Mesenchymal stem cell (in vitro differentiated cells and primary cell): ENCODE measurements at regions not wholly inside any gene's neighbourhood (a gene's known extent, or its start where the extent isn't known, plus 50 kb on each side); places are given as distances from the start of the nearest gene placed in this dataset.

Experiments
- DNase-seq: peaks from one replicate; pipeline ENCODE4 v3.0.0-alpha.2; 2013
- H2AFZ ChIP-seq: one replicate; pipeline ENCODE4 v1.6.1; 2013; ENCODE audit warnings: low read depth, mild to moderate bottlenecking, control low read depth, inconsistent platforms, low read length, moderate library complexity
- H2AK5ac ChIP-seq: 2 replicates; pipeline ENCODE4 v1.6.1; 2013; ENCODE audit warnings: low read length, moderate library complexity, mild to moderate bottlenecking, inconsistent platforms; ENCODE audit not compliant: severe bottlenecking
- H2BK120ac ChIP-seq: one replicate; pipeline ENCODE4 v1.6.1; 2013; ENCODE audit warnings: low read depth, mild to moderate bottlenecking, inconsistent platforms, low read length, moderate library complexity
- H2BK12ac ChIP-seq, 2 experiments: one replicate each; pipeline ENCODE4 v1.6.1; 2013; ENCODE audit warnings: inconsistent platforms in 2 of 2, low read length in 2 of 2, mild to moderate bottlenecking in 2 of 2, moderate library complexity in 2 of 2, control low read depth in 1 of 2
- H2BK15ac ChIP-seq: one replicate; pipeline ENCODE4 v1.6.1; 2013; ENCODE audit warnings: mild to moderate bottlenecking, low read depth, inconsistent platforms; ENCODE audit not compliant: poor library complexity, severe bottlenecking
- H2BK5ac ChIP-seq: 2 replicates; pipeline ENCODE4 v1.6.1; 2013; ENCODE audit warnings: low read depth, mild to moderate bottlenecking, low read length, control low read depth, inconsistent platforms; ENCODE audit not compliant: poor library complexity, severe bottlenecking
- H3K14ac ChIP-seq, 2 experiments: one replicate each; pipeline ENCODE4 v1.6.1; 2013; ENCODE audit warnings: inconsistent platforms in 2 of 2, low read length in 2 of 2, control low read depth in 1 of 2, mild to moderate bottlenecking in 1 of 2, moderate library complexity in 1 of 2
- H3K18ac ChIP-seq, 2 experiments: one replicate each; pipeline ENCODE4 v1.6.1; 2013; ENCODE audit warnings: inconsistent platforms in 2 of 2, low read length in 2 of 2, control low read depth in 1 of 2, low read depth in 1 of 2, mild to moderate bottlenecking in 1 of 2
- H3K23ac ChIP-seq, 2 experiments: one replicate each; pipeline ENCODE4 v1.6.1; 2013; ENCODE audit warnings: inconsistent platforms in 2 of 2, low read length in 2 of 2, mild to moderate bottlenecking in 2 of 2, moderate library complexity in 2 of 2, control low read depth in 1 of 2
- H3K27ac ChIP-seq: 2 replicates; pipeline ENCODE4 v1.5.1; 2013; ENCODE audit warnings: mild to moderate bottlenecking, moderate library complexity, low read length, control low read depth, inconsistent platforms; ENCODE audit not compliant: poor library complexity, severe bottlenecking
- H3K27me3 ChIP-seq, 2 experiments: 2 replicates each; pipeline versions ENCODE4 v1.6.1 to v1.7.0; 2013; ENCODE audit warnings: low read length in 2 of 2, mild to moderate bottlenecking in 2 of 2, moderate library complexity in 2 of 2, control low read depth in 1 of 2, inconsistent platforms in 1 of 2; ENCODE audit not compliant: control insufficient read depth in 1 of 2, insufficient read depth in 1 of 2
- H3K36me3 ChIP-seq, 2 experiments: 2 replicates each; pipeline versions ENCODE4 v1.6.1 to v1.7.0; 2013; ENCODE audit warnings: low read length in 2 of 2, control low read depth in 1 of 2, inconsistent platforms in 1 of 2, low read depth in 1 of 2, mild to moderate bottlenecking in 1 of 2; ENCODE audit not compliant: insufficient read depth in 2 of 2, control insufficient read depth in 1 of 2
- H3K4ac ChIP-seq, 2 experiments: one replicate each; pipeline ENCODE4 v1.6.1; 2013; ENCODE audit warnings: inconsistent platforms in 2 of 2, low read length in 2 of 2, mild to moderate bottlenecking in 2 of 2, moderate library complexity in 2 of 2, control low read depth in 1 of 2, low read depth in 1 of 2
- H3K4me1 ChIP-seq: 2 replicates; pipeline ENCODE4 v1.6.1; 2013; ENCODE audit warnings: low read depth, low read length, control low read depth; ENCODE audit not compliant: control insufficient read depth, insufficient read depth
- H3K4me2 ChIP-seq: 2 replicates; pipeline ENCODE4 v1.6.1; 2013; ENCODE audit warnings: low read length, mild to moderate bottlenecking, inconsistent platforms; ENCODE audit not compliant: poor library complexity, severe bottlenecking
- H3K4me3 ChIP-seq, 2 experiments: 2 replicates each; pipeline versions ENCODE4 v1.5.1 to v1.7.0; 2013; ENCODE audit warnings: low read length in 2 of 2, mild to moderate bottlenecking in 2 of 2, control low read depth in 1 of 2, low read depth in 1 of 2; ENCODE audit not compliant: insufficient read depth in 1 of 2
- H3K79me1 ChIP-seq: replicated peaks from 2 replicates; pipeline ENCODE4 v1.6.1; 2013; ENCODE audit warnings: mild to moderate bottlenecking, control low read depth, low read length, inconsistent platforms; ENCODE audit not compliant: poor library complexity, severe bottlenecking
- H3K9ac ChIP-seq: 2 replicates; pipeline ENCODE4 v1.7.0; 2013; ENCODE audit warnings: mild to moderate bottlenecking, low read length, moderate library complexity
- H3K9me3 ChIP-seq: 2 replicates; pipeline ENCODE4 v1.7.0; 2013; ENCODE audit warnings: mild to moderate bottlenecking, low read length; ENCODE audit not compliant: control insufficient read depth
- H4K8ac ChIP-seq: one replicate; pipeline ENCODE4 v1.6.1; 2013; ENCODE audit warnings: inconsistent platforms, mild to moderate bottlenecking, low read length, moderate library complexity
- H4K91ac ChIP-seq: one replicate; pipeline ENCODE4 v1.6.1; 2013; ENCODE audit warnings: mild to moderate bottlenecking, low read length, inconsistent platforms
- WGBS: methylation state at CpG from one replicate; pipeline ENCODE4 v1.1.7; 2013; ENCODE audit warnings: mixed read lengths; 5-methylcytosine and 5-hydroxymethylcytosine counted together

DNA sequence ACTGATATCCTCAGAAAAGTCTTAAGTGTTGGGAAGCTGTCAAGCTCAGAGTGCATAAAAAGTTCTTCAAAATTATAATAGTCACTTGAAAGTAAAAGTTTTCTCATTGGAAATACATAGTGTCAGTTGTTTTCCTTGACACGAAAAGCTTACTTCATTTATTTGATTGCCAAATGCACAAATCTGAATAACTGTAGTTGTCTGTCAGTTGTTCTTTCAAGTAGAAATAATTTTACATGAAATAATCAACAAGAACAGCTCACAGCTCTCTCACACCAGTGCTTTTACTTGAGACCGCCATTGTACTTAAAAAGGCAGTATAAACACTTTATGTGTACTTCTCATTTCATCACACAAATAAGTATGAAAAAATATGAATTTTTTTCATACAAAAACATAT is 163.3 kb upstream of the NXPH2 start:
- no peak overlapping the region for H4K8ac ChIP-seq
- WGBS, result no CpG with 5 or more reads among the region's 2 CpGs
- H2BK5ac ChIP-seq, result no peak overlapping the region
- peaks cover 3% of the 10 kb centered on the region for H3K4me1 ChIP-seq
- no peak overlapping the region for H3K14ac ChIP-seq
- no peak overlapping the region for H3K4ac ChIP-seq
- no peak overlapping the region for H2AFZ ChIP-seq
- H2BK12ac ChIP-seq, result no peak overlapping the region
- H3K23ac ChIP-seq, result no peak overlapping the region
- peaks cover 0 to 55% of the 10 kb centered on the region in 2 experiments for H3K27me3 ChIP-seq
- no peaks in the 10 kb centered on the region for H3K79me1 ChIP-seq
- H2BK120ac ChIP-seq, result no peak overlapping the region
- DNase-seq, result no peak
- H3K9me3 ChIP-seq, result peaks cover 20% of the 10 kb centered on the region
- H3K4me2 ChIP-seq, result no peak overlapping the region
- no peaks in the 10 kb centered on the region for H3K36me3 ChIP-seq
- no peak overlapping the region for H3K18ac ChIP-seq
- no peak overlapping the region for H3K27ac ChIP-seq
- no peak overlapping the region for H3K4me3 ChIP-seq
- no peak overlapping the region for H2BK15ac ChIP-seq
- no peak overlapping the region for H4K91ac ChIP-seq
- no peak overlapping the region for H2AK5ac ChIP-seq
- H3K9ac ChIP-seq, result no peak overlapping the region

DNA sequence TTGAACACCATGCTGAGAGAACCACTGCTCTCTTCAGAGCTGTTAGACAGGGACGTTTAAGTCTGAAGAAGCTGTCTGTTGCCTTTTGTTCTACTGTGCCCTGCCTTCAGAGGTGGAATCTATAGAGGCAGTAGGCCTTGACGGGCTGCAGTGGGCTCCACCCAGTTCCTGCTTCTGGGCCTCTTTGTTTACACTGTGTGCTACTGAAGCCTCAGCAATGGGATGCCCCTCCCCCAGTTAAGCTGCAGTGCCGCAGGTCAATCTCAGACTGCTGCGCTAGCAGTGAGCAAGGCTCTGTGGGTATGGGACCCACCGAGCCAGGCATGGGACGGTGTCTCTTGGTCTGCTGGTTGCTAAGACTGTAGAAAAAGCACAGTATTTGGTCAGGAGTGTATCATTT is 162.3 kb upstream of the NXPH2 start:
- Histone ChIP-seq H2BK12ac (no peak overlapping the region), H4K8ac (no peak overlapping the region), H2BK5ac (no peak overlapping the region), H3K27ac (no peak overlapping the region), H3K9ac (no peak overlapping the region), H4K91ac (no peak overlapping the region), H2BK120ac (no peak overlapping the region), H3K79me1 (no peaks in the 10 kb centered on the region), H2AFZ (no peak overlapping the region), H3K4ac (no peak overlapping the region), H2BK15ac (no peak overlapping the region), H3K9me3 (peaks cover 20% of the 10 kb centered on the region), H3K4me3 (no peak overlapping the region), H3K27me3 (peaks cover 0 to 55% of the 10 kb centered on the region in 2 experiments), H2AK5ac (no peak overlapping the region), H3K14ac (no peak overlapping the region), H3K4me2 (no peak overlapping the region), H3K4me1 (peaks cover 3% of the 10 kb centered on the region), H3K23ac (no peak overlapping the region), H3K36me3 (no peaks in the 10 kb centered on the region), H3K18ac (no peak overlapping the region)
- no peak for DNase-seq
- WGBS, result 71% methylated on average over 6 of the region's 6 CpGs

DNA sequence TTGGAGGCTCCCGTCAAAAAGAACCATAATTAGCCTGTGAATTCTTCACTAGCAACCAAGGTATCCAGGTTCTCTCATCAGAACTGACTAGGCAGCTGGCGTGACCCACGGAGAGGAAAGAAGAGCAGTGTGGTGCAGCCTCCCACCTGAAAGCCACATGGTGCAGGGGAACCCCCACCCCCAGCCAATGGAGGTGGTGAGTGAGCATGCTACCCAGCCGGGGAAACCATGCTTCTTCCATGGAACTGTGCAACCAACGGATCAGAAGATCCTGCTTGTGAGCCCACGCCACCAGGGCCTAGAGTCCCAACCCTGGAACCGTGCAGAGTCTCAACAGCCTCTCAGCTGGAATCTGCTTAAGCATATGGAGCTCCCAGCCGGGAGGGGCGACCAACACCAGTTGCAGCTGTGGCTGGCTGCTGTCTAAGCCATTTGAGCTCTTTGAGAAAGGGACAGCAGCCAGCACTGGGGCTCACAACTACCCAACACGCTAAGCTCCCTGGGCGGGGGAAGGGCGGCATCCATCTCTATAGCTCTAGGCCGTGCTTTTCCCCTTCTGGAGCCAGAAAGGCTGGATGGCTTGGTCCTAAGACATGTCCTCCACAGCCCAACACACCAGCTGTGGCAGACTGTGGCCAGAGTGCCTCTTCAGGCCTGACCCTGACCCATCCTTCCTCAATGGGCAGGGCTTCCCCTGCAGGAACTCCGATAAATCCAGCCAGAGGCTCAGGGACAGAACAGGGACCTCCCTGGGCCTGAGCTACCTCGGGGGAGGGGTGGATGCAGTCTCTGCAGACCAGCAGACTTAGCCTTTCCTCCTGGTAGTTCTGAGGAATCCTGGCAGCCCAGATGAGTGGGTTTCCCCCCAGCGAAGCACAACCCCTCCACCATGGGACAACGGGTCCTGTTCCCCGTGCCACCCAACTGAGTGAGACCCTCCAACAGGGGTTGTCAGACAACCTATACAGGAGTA is 151.4 kb upstream of the NXPH2 start:
- DNase-seq, result no peak
- Histone ChIP-seq H4K8ac (no peak overlapping the region), H3K14ac (no peak overlapping the region), H2AK5ac (no peak overlapping the region), H3K36me3 (no peaks in the 10 kb centered on the region), H3K9me3 (peaks cover 4% of the 10 kb centered on the region), H2BK12ac (no peak overlapping the region), H3K4me1 (no peaks in the 10 kb centered on the region), H2BK120ac (no peak overlapping the region), H2AFZ (no peak overlapping the region), H3K4ac (no peak overlapping the region), H3K18ac (no peak overlapping the region), H2BK15ac (no peak overlapping the region), H3K4me2 (no peak overlapping the region), H3K79me1 (no peaks in the 10 kb centered on the region), H3K4me3 (no peak overlapping the region), H4K91ac (no peak overlapping the region), H3K9ac (no peak overlapping the region), H2BK5ac (no peak overlapping the region), H3K27ac (no peak overlapping the region), H3K27me3 (peaks cover 0 to 46% of the 10 kb centered on the region in 2 experiments), H3K23ac (no peak overlapping the region)
- WGBS, result 81% methylated on average over 18 of the region's 18 CpGs

DNA sequence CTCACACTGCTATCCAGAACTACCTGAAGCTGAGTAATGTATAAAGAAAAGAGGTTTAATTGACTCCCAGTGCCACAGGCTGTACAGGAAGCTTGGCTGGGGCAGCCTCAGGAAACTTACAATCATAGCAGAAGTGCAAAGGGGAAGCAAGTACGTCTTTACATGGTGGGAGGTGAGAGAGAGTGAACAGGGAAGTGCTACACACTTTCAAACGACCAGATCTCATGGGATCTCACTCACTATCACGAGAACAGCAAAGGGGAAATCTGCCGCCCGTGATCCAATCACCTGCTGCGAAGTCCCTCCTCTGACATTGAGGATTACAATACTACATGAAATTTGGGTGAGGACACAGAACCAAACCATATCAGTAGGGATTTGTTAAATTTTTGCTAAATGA is 150.4 kb upstream of the NXPH2 start:
- Histone ChIP-seq H4K91ac (no peak overlapping the region), H3K9ac (no peak overlapping the region), H3K9me3 (peaks cover 4% of the 10 kb centered on the region), H3K4me1 (no peaks in the 10 kb centered on the region), H3K36me3 (no peaks in the 10 kb centered on the region), H3K14ac (no peak overlapping the region), H3K23ac (no peak overlapping the region), H3K4me2 (no peak overlapping the region), H2AFZ (no peak overlapping the region), H3K18ac (no peak overlapping the region), H2AK5ac (no peak overlapping the region), H3K79me1 (no peaks in the 10 kb centered on the region), H2BK5ac (no peak overlapping the region), H3K4ac (no peak overlapping the region), H2BK12ac (no peak overlapping the region), H2BK120ac (no peak overlapping the region), H3K4me3 (no peak overlapping the region), H4K8ac (no peak overlapping the region), H3K27ac (no peak overlapping the region), H2BK15ac (no peak overlapping the region), H3K27me3 (peaks cover 0 to 46% of the 10 kb centered on the region in 2 experiments)
- DNase-seq, result no peak
- WGBS, result 88% methylated on average over 6 of the region's 6 CpGs
